Ovary (tissue), 3 donors: ENCODE measurements at regions not wholly inside any gene's neighbourhood (a gene's known extent, or its start where the extent isn't known, plus 50 kb on each side); places are given as distances from the start of the nearest gene placed in this dataset.

ENCODE experiments used
- CTCF ChIP-seq, 3 donors: fragments of 450-650 bp in 2 of 3; fragments of 200-600 bp in 1 of 3; IDR thresholded peaks; one replicate each; pipeline versions ENCODE4 v1.5.1 to v1.8.0; 2016 to 2022; ENCODE audit warnings: antibody characterized with exemption in 3 of 3, mild to moderate bottlenecking in 1 of 3
- EP300 ChIP-seq: sonication (generic); formaldehyde crosslinking; IDR thresholded peaks from one replicate; pipeline ENCODE4 v1.6.1; 2017; ENCODE audit warnings: antibody characterized with exemption
- donor health status: DM: no; HTN: no; CAD: no.

GRCh38 chr7:110531186-110531585 is 559.7 kb upstream of the LRRN3 start:
- no peak for TF ChIP-seq CTCF (IDR thresholded peaks at IDR 0.05)
- TF ChIP-seq EP300: no peak
